ENCODE measurements at regions not wholly inside any gene's neighbourhood (a gene's known extent, or its start where the extent isn't known, plus 50 kb on each side); places are given as distances from the start of the nearest gene placed in this dataset.

DNA sequence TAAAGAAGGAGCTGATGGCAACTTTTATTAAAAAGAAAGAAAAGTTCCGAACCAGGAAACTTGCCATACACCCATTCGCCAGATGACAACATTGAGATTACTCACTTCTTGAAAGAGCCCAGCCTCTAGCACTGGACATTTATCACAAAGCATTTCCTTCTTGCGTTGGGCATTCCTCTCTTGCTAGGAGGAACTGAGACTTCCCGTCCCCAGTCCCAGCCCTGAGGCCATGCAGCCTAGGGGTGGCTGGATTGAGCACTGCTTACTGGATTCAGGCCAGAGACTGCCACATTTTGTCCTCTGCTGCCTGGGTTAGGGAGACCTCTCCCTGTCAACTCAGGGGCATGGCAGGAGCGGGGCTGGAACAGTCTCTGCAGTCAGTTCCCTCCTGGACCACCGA is 80.1 kb downstream of the SDC1 start:
- ATAC-seq (ENCODE audit: low read depth in 2 of 2) (no peak), DNase-seq (no peak)
- Histone ChIP-seq H3K4me1 (ENCODE audit: control insufficient read depth, insufficient read depth, low read length, poor library complexity, severe bottlenecking) (no peaks in the 10 kb centered on the region), H3K9me3 (ENCODE audit: control insufficient read depth in 2 of 2, low read length in 2 of 2) (no peaks in the 10 kb centered on the region), H3K4me3 (ENCODE audit: low read depth, low read length) (no peak overlapping the region), H3K27me3 (ENCODE audit: control insufficient read depth, insufficient read depth, low read length) (no peaks in the 10 kb centered on the region), H3K36me3 (ENCODE audit: control insufficient read depth, insufficient read depth, low read length) (no peaks in the 10 kb centered on the region), H3K27ac (ENCODE audit: insufficient read depth, low read length, poor library complexity, severe bottlenecking) (no peak overlapping the region)
- Mint-ChIP-seq H3K4me1 (no peaks in the 10 kb centered on the region), H3K27ac (no peak overlapping the region), H3K4me3 (no peak overlapping the region), H3K36me3 (no peaks in the 10 kb centered on the region), H3K27me3 (peaks cover 20% of the 10 kb centered on the region), H3K9me3 (no peaks in the 10 kb centered on the region)

DNA sequence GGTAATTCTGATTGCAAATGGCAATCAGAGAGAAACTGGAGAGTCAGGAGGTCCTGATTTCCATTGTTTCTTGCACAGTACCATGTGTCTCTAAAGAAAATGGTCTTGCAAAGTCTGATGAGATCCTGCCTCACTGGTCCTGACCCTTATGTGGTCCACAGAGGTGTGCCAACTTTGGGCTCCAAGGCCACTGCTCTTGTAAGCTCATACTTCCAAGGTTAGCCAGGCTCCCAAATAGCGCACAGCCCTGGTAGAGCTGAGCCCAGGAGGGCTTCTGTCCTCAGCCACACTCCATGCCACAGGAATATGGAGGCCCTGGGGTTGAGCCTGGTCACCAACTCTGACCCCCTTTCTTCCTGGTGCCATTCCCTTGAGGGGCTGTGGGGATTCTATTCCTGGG is 80.7 kb downstream of the SDC1 start:
- no peaks in the 10 kb centered on the region for H3K9me3 Mint-ChIP-seq
- H3K4me3 ChIP-seq (ENCODE audit: low read depth, low read length), result no peak overlapping the region
- DNase-seq (no peak), ATAC-seq (ENCODE audit: low read depth in 2 of 2) (no peak)
- no peaks in the 10 kb centered on the region for H3K36me3 Mint-ChIP-seq
- no peak overlapping the region for H3K27ac ChIP-seq (ENCODE audit: insufficient read depth, low read length, poor library complexity, severe bottlenecking)
- H3K27me3 Mint-ChIP-seq, result peaks cover 18% of the 10 kb centered on the region
- no peak overlapping the region for H3K4me3 Mint-ChIP-seq
- no peaks in the 10 kb centered on the region for H3K36me3 ChIP-seq (ENCODE audit: control insufficient read depth, insufficient read depth, low read length)
- no peaks in the 10 kb centered on the region for H3K27me3 ChIP-seq (ENCODE audit: control insufficient read depth, insufficient read depth, low read length)
- H3K9me3 ChIP-seq (ENCODE audit: control insufficient read depth in 2 of 2, low read length in 2 of 2), result no peaks in the 10 kb centered on the region
- H3K4me1 Mint-ChIP-seq, result no peaks in the 10 kb centered on the region
- H3K27ac Mint-ChIP-seq, result peak overlapping the region in 1 of 3 donors; percentile 87
- H3K4me1 ChIP-seq (ENCODE audit: control insufficient read depth, insufficient read depth, low read length, poor library complexity, severe bottlenecking), result no peaks in the 10 kb centered on the region

DNA sequence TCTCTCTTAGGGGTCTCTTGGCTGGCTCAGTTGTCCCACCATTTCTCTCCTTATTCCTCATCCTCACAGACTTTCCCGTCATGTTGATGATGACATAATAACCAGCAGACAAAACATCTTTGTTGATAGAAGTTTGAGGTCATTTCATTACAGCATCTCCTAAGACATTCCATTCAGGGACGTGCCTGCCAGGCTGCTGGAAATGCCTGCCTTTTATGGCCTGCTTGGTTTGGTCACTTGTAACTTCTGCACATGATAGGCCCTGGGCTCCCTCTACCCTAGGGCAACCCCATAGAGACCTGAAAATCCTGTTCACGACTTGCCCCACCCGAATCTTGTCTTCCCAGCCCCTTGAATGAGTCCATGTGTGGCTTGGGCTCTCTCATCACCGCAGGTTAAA is 81.7 kb downstream of the SDC1 start:
- Histone ChIP-seq H3K36me3 (ENCODE audit: control insufficient read depth, insufficient read depth, low read length) (no peaks in the 10 kb centered on the region), H3K9me3 (ENCODE audit: control insufficient read depth in 2 of 2, low read length in 2 of 2) (no peaks in the 10 kb centered on the region), H3K4me3 (ENCODE audit: low read depth, low read length) (no peak overlapping the region), H3K27me3 (ENCODE audit: control insufficient read depth, insufficient read depth, low read length) (no peaks in the 10 kb centered on the region), H3K4me1 (ENCODE audit: control insufficient read depth, insufficient read depth, low read length, poor library complexity, severe bottlenecking) (no peaks in the 10 kb centered on the region), H3K27ac (ENCODE audit: insufficient read depth, low read length, poor library complexity, severe bottlenecking) (no peak overlapping the region)
- Mint-ChIP-seq H3K4me1 (no peaks in the 10 kb centered on the region), H3K27ac (no peak overlapping the region), H3K4me3 (no peak overlapping the region), H3K9me3 (no peaks in the 10 kb centered on the region), H3K36me3 (no peaks in the 10 kb centered on the region), H3K27me3 (peaks cover 12% of the 10 kb centered on the region)
- DNase-seq (no peak), ATAC-seq (ENCODE audit: low read depth in 2 of 2) (no peak)

DNA sequence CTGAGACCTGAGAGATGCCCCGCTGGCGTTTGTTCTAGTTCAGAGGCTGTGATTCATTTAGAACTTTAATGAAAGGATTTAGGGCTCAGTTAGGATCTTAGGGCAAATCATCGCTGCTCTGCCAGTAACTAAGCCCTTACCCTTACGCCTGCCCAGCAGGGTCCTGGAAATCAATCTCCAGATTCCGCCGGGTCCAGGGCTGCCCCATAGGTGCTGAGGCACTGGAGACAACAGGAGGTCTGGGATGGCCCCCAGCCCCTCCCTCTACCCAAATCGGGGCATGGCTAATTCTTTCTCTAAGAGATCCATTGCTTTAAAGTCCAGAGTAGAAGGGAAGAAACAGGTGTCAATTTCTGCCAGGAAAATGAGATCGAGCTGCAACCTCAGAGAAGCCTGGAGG is 83.1 kb downstream of the SDC1 start:
- Histone ChIP-seq H3K27ac (ENCODE audit: insufficient read depth, low read length, poor library complexity, severe bottlenecking) (no peak overlapping the region), H3K9me3 (ENCODE audit: control insufficient read depth in 2 of 2, low read length in 2 of 2) (no peaks in the 10 kb centered on the region), H3K4me1 (ENCODE audit: control insufficient read depth, insufficient read depth, low read length, poor library complexity, severe bottlenecking) (no peaks in the 10 kb centered on the region), H3K4me3 (ENCODE audit: low read depth, low read length) (no peak overlapping the region), H3K36me3 (ENCODE audit: control insufficient read depth, insufficient read depth, low read length) (no peaks in the 10 kb centered on the region), H3K27me3 (ENCODE audit: control insufficient read depth, insufficient read depth, low read length) (no peaks in the 10 kb centered on the region)
- Mint-ChIP-seq H3K27ac (no peak overlapping the region), H3K4me3 (no peak overlapping the region), H3K36me3 (no peaks in the 10 kb centered on the region), H3K4me1 (no peaks in the 10 kb centered on the region), H3K9me3 (no peaks in the 10 kb centered on the region), H3K27me3 (peaks cover 3% of the 10 kb centered on the region)
- DNase-seq (no peak), ATAC-seq (ENCODE audit: low read depth in 2 of 2) (no peak)

DNA sequence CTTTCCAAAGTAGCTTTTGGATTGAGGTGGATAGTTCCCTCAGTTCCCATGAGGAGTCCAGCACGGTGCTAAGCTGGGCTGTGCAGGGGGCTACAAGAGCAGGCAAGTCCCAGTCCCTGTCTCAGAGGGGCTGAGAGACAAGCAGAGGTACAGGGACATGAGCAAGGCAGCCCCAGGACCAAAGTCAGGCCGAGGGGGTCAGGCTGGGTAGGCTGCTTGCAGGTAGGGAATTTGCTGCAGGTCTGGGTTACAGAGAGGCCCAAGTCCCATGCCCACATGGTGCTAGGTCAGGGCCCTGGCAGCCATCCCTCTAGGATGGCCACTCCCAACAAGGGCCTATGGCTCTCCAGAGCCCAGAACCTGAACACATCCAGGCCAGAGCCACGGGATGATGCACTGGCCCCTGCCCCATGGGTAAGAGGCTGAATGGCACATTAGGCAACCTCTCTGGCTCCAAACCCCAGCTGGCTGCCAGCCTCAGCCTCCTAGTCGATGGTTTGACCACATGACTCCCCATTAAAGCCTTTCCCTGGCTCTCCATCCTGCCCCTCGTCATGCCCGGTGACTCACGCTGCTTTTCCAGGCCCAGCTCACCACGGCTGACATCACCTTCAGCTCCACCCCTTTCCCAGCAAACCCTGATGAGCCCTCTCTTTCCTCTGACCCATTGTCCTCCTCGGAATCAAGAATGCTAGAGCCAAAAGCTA is 83.7 kb downstream of the SDC1 start:
- Mint-ChIP-seq H3K36me3 (no peaks in the 10 kb centered on the region), H3K27ac (no peak overlapping the region), H3K9me3 (no peaks in the 10 kb centered on the region), H3K4me3 (no peak overlapping the region), H3K4me1 (no peaks in the 10 kb centered on the region), H3K27me3 (no peaks in the 10 kb centered on the region)
- no peaks in the 10 kb centered on the region for H3K27me3 ChIP-seq (ENCODE audit: control insufficient read depth, insufficient read depth, low read length)
- no peaks in the 10 kb centered on the region for H3K36me3 ChIP-seq (ENCODE audit: control insufficient read depth, insufficient read depth, low read length)
- DNase-seq (no peak), ATAC-seq (ENCODE audit: low read depth in 2 of 2) (no peak)
- H3K27ac ChIP-seq (ENCODE audit: insufficient read depth, low read length, poor library complexity, severe bottlenecking), result no peak overlapping the region
- no peaks in the 10 kb centered on the region for H3K4me1 ChIP-seq (ENCODE audit: control insufficient read depth, insufficient read depth, low read length, poor library complexity, severe bottlenecking)
- H3K4me3 ChIP-seq (ENCODE audit: low read depth, low read length), result no peak overlapping the region
- H3K9me3 ChIP-seq (ENCODE audit: control insufficient read depth in 2 of 2, low read length in 2 of 2), result no peaks in the 10 kb centered on the region

DNA sequence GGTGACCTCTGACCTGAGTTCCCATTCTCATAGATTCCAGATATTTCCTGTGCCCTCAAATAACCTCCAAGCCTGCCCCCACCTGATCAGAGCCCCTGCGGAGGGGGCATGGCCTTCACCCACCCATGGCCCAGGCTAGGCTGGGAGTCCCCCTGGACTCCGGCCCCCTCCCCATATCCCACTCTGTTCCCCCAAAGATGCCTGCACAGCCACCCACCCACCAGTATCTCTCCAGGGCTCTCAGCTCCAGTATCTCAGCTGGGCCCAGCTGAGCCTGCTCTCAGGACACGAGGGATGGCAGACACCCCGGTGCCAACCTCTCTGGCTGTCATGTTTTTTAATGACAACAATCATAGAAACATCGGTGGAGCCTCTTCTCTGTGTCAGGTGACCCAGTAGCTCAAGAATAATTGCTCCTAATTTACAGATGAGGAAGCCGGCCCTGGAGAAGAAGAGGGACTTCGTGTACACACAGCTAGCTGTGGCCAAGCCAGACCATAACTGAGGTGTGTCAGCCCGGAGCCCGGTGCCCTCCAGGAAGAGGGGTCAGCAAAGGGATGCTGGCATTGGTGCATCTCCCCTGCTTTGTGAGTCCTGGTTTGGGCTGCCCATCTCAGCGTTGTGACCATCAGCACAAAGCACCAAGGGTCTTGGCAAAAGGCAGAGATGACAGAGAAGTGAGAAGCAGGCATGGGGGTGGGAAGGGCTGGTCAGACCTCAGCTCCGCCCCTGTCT is 84.4 kb downstream of the SDC1 start:
- H3K4me3 Mint-ChIP-seq, result no peak overlapping the region
- H3K36me3 Mint-ChIP-seq, result no peaks in the 10 kb centered on the region
- ATAC-seq (ENCODE audit: low read depth in 2 of 2) (no peak), DNase-seq (no peak)
- Histone ChIP-seq H3K27me3 (ENCODE audit: control insufficient read depth, insufficient read depth, low read length) (no peaks in the 10 kb centered on the region), H3K4me1 (ENCODE audit: control insufficient read depth, insufficient read depth, low read length, poor library complexity, severe bottlenecking) (no peaks in the 10 kb centered on the region), H3K36me3 (ENCODE audit: control insufficient read depth, insufficient read depth, low read length) (no peaks in the 10 kb centered on the region), H3K4me3 (ENCODE audit: low read depth, low read length) (no peak overlapping the region), H3K27ac (ENCODE audit: insufficient read depth, low read length, poor library complexity, severe bottlenecking) (no peak overlapping the region), H3K9me3 (ENCODE audit: control insufficient read depth in 2 of 2, low read length in 2 of 2) (no peaks in the 10 kb centered on the region)
- peaks cover under 1% of the 10 kb centered on the region for H3K27me3 Mint-ChIP-seq
- no peaks in the 10 kb centered on the region for H3K4me1 Mint-ChIP-seq
- H3K9me3 Mint-ChIP-seq, result no peaks in the 10 kb centered on the region
- no peak overlapping the region for H3K27ac Mint-ChIP-seq

DNA sequence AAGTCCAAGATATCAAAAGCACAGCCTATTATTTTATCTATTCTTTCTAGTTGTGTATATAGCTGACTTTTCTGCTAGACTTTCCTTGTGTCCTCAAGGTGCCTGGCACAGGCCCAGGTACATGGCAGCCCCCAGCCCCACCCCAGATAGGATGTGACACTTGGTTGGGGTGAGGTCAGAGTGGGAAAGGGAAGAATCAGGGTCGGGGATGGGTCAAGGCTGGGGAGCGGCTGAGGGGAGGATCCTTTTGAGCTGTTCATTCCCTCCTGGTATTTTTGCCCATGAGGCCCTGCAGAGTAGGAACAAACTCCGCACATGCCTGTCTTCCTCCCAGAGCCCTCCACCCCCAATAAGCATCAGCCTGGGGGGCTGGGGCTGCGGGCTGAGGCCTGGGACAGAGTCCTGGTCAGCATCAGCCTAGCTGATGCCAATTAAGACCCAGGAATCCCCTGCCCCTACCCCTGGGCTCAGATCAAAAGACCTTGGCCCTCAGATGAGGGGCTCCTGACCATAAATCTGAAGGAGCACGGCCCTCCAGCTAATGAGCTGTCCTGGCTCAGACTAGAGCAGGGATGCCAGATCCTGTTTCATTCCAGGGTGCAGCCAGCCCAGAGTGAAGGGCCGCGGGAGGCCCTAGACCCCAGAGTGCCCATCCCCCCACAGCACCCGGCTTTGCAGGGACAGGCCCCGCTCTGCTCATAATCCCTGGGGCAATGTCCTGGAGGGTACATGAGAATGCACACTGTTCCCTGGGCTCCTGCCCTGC is 85.3 kb downstream of the SDC1 start:
- no peaks in the 10 kb centered on the region for H3K9me3 Mint-ChIP-seq
- H3K27ac Mint-ChIP-seq, result no peak overlapping the region
- no peak overlapping the region for H3K4me3 ChIP-seq (ENCODE audit: low read depth, low read length)
- H3K27me3 ChIP-seq (ENCODE audit: control insufficient read depth, insufficient read depth, low read length), result no peaks in the 10 kb centered on the region
- H3K4me1 ChIP-seq (ENCODE audit: control insufficient read depth, insufficient read depth, low read length, poor library complexity, severe bottlenecking), result no peaks in the 10 kb centered on the region
- no peak overlapping the region for H3K27ac ChIP-seq (ENCODE audit: insufficient read depth, low read length, poor library complexity, severe bottlenecking)
- DNase-seq (no peak), ATAC-seq (ENCODE audit: low read depth in 2 of 2) (no peak)
- H3K27me3 Mint-ChIP-seq, result peaks cover 7% of the 10 kb centered on the region
- no peak overlapping the region for H3K4me3 Mint-ChIP-seq
- H3K4me1 Mint-ChIP-seq, result no peaks in the 10 kb centered on the region
- H3K9me3 ChIP-seq (ENCODE audit: control insufficient read depth in 2 of 2, low read length in 2 of 2), result no peaks in the 10 kb centered on the region
- no peaks in the 10 kb centered on the region for H3K36me3 ChIP-seq (ENCODE audit: control insufficient read depth, insufficient read depth, low read length)
- no peaks in the 10 kb centered on the region for H3K36me3 Mint-ChIP-seq
